KBM-7 (cell line): ENCODE measurements at regions not wholly inside any gene's neighbourhood (a gene's known extent, or its start where the extent isn't known, plus 50 kb on each side); places are given as distances from the start of the nearest gene placed in this dataset.
A peak's percentile ranks its signal among the peaks of the same experiment; 100 is the strongest.

Experiments used
- DNase-seq: peaks from one replicate; pipeline ENCODE4 v3.0.0-alpha.2; 2015
- in situ Hi-C: fragments of 300-500 bp; cut with MboI; formaldehyde crosslinking; loops from 2 replicates; pipeline ENCODE4 v1.14.3; 2020; ENCODE audit warnings: low sequenced_read_pairs, low pct_unique_long_range_greater_than_20kb, mixed read lengths

DNA sequence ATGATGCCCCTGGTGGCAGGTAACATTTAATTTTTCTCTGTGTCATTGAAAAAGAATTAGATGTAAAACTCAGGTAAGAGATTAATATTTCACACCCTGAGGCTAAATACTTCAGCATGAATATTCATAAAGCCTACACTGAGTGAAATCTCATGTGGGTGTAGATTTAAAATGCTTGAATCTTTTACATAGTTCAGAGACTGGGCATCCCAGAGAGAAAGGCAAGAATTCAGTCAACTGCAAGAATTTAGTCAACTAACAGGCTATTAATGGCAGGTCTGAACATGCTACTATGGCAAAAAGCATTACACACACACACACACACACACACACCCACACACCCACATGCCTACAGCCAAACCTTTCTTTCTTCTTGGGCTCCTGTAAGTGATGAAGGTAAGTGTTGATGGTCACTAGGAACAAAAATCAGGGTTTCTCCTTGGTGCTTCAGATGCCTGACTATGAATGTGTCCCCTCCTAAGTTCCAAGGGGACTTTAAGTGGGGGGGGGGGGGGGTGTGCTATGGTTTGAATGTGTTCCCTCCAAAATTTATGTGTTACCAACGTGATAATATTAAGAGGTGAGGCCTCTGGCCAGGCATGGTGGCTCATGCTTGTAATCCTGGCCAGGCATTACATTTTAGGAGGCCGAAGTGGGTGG lies 63.7 kb upstream of the PSMD7 start:
- in situ Hi-C loops = no loop called here
- DNase-seq = no peak

DNA sequence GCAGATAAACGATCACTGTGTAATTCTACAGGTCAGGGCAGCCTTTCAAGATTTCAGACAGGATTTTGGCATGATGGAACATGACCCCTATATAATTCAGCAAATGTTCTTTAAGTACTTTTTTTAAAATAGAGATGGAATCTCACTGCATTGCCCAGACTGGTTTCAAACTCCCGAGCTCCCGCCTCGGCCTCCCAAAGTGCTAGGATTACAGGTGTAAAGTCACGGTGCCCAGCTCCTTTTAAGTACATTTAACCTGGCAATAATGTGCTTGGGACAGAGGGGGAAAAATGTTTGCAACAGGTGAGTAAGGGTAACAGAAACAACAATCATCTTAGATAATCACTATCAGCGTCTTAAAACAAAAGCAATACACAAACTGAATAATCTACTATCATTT lies 66.5 kb upstream of the PSMD7 start:
- in situ Hi-C loops = no loop called here
- no peak for DNase-seq

DNA sequence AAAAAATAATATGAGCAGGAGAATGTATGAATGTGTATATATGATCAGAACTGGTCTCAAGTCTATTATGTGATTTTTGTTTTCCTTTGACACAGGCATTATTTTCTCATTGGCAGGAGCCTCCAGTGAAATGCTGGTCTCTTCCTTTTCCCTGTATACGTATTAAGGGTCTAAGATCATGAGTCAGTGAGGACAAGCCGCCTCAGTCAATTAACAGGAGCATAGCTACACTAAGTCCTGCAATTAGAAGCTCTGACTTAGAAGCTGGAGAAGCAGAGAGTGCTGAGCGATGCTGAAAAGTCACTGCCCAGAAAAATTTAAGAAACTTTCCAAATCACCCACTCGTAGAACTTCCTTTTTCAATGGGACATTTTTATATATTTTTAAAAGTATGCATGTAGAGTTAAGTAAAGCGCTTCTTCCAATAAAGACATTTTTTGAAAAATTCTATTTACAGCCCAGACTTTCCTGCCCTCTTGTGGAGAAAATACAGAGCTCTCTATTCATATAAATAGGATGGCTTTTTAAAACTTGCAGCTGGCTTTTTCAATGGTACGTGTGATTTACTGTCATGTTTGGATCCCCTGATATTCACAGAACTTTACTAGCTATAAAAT lies 70.2 kb upstream of the PSMD7 start:
- in situ Hi-C loops = no loop called here
- DNase-seq = peak; percentile 4

DNA sequence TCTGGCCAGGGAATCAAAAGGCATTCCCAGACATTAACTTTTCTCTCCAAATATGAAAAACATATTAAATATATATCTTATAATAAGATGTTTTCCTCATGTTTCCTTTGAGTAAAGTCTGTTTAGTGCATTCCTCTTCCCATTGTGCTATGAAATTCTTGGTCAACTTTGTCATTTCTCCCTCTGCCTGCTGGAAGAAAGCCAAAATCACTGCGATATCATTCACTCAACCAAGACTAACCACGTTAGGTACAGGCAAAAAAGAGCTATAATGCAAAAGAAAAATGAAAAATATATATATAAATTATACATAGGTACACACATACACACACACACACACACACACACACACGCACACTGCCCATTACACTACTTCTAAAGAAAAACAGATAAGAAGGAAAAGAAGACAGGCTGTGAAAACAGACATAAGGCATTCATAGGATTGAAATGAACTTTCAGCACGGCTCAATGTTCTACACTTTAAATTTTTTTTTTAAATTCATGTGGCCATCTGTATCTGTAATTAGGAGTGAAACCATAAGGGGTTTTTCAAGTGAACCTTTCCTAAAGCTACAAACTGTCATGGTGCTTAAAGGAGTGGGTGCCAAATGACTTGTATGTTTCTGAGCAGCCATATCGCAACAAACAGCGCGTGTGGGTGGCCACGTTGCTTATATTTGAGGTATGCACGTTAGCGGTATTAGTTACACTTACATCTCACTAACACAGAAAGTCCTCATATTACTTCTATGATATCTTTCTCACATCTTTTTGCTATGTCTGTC lies 71.6 kb upstream of the PSMD7 start:
- DNase-seq = no peak
- in situ Hi-C loops = no loop called here

DNA sequence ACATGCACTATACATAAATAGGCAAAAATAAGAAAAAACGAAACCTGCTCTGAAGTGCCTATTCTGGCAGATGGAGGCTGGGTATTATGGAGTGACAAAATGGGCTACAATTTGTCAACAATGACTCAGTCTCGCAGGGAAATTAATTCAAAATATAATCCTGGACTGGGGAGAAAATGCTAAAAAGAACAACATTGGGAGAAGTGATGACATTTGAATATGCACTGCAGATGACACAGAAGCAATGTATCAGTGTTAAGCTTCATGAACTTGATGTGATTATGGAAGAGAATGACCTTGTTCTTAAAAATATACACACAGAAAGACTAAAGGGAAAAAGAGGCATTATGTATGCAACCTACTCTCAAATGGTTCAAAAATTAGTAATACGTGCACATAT lies 74.8 kb upstream of the PSMD7 start:
- DNase-seq = no peak
- in situ Hi-C loops = no loop called here

DNA sequence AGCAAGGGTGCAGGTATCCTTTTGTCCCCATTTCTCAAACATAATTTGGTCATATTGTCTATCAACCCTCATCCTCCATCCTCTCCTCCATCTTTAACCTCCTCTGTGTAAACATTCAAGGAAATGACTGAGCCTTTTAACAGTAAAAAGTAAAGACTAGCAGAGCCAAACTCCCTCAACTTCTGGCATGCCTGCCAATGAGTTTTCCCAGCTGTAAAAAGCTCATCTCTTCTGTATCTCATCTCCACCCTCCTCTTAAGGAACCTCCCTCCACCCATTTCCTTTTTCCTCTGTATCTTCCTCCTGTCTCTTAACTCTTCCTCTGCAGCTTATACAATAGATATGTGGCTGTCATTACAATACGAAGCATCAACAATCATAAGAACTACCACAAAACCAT lies 76.9 kb upstream of the PSMD7 start:
- in situ Hi-C loops = no loop called here
- no peak for DNase-seq

DNA sequence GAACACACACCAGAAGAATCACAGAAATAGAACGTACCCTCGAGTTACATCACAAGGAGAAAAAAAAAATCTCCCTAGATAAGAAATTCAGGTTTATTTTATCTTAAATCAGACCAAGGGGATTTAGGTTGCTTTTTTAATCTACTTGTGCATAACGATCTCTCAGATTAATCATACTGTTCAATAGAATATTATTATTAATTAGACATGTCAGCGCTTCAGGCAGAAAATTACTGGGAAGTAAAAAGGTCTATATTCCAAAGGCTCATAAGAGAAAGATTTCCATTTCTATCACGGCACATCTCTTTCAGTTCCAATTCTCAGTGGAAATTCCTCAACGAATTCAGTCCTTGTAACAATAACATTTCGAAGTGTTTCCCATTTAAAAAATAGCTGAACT lies 77.7 kb upstream of the PSMD7 start:
- in situ Hi-C loops = no loop called here
- no peak for DNase-seq

DNA sequence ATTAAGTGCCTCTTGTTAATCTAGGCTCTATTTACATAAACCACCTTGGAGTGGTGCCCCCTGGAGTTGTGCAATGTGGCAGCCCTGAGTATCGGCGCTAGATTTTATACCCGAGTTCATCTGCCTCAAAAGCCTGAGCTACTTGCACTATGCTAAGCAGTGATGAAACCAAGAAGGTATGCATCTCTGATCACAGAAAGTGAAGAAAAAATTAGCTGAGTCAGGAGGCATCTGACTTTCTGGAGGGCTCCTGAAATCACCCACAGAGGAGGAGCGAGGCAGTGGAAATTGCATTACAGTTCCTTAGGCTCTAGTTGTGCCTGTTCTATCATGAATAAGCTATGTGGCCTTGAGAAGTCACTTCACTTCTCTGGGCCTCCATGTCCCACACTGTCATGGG lies 80.3 kb upstream of the PSMD7 start:
- in situ Hi-C loops = no loop called here
- DNase-seq = no peak

DNA sequence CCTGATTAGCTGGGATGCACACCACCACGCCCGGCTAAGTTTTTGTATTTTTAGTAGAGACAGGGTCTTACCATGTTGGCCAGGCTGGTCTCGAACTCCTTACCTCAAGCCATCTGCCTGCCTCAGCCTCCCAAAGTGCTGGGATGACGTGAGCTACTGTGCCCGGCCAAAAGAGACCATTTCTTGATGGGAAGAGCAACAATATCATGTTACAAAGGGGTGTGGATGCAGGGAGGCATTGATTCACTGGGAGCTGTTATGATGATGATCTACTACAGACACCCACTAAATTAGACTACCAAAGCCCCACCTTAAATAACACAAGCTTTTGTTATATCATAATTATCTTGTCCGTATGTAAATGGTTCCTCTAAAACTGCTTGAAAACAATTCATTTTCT lies 81.4 kb upstream of the PSMD7 start:
- no peak for DNase-seq
- in situ Hi-C loops = no loop called here

DNA sequence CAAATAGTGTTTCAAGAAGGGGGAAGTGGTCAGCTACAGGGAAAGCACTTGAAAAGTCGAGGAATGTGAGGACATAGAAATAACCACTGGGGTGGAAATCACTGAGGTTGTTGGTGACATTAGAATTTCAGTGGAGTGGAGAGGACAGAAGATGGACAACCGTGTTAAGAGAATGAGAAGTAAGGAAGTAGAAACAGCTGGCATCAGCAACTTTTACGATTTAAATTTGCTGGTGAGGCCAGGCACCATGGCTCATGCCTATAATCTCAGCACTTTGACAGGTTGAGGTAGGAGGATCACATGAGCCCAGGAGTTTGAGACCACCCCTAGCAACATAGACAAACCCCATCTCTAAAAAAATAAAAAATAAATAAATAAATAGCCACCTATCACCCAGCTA lies 83.2 kb upstream of the PSMD7 start:
- no peak for DNase-seq
- in situ Hi-C loops = no loop called here

DNA sequence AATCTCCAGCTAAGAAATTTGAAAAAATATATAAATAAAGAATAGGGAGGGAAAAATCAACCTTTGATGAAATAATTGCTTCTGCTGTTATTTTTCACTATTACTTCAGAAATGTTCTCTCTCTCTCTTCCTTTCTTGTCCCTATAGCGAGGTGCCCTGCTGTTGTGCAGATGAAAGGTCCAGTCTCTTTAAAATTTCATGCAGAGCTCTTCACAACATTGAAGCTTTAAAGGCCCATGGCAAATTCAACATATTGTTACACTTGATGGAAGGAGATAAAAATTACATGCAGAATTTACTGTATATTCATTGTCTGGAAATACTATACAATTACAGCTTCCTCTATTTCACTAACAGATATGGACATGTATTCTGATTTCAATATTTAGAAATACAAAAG lies 86.4 kb upstream of the PSMD7 start:
- DNase-seq = no peak
- in situ Hi-C loops = no loop called here

DNA sequence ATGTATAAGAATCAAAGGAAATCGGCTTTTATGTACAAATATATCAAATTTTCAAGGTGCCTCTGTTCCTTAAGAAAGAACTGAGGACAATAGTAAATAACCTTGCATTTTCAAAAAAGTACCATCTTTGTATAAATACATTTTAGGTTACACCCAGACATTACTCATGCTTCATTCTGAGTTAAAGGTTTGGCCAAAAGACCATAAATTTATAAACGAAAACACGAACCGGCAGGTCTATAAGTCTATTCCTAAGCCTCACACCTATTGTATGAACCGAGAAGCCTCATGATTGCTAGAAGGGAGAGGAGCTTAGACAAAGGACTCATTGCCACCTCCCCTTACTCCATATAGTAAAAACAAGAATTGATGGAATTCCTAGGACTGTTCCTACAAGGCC lies 94.6 kb upstream of the PSMD7 start:
- DNase-seq = no peak
- in situ Hi-C loops = no loop called here

DNA sequence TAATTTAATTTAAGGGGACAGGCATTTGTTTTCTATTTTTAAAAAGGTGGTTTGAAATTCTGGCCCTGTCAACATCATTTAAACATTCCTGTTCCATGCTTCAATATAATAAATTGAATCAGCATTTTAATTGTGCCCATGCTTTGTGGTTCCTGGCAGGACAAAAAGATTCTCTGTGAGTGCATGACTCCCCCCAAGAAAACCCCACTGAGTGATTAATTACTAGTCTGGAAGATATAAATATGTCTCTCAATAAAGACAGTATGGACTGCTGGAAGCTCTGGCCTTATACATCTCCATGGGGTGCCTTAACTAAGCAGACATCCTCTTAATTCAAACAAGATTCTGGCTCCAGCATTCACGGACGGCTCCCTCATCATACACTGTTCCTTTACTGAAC lies 95.0 kb upstream of the PSMD7 start:
- in situ Hi-C loops = no loop called here
- DNase-seq = no peak

DNA sequence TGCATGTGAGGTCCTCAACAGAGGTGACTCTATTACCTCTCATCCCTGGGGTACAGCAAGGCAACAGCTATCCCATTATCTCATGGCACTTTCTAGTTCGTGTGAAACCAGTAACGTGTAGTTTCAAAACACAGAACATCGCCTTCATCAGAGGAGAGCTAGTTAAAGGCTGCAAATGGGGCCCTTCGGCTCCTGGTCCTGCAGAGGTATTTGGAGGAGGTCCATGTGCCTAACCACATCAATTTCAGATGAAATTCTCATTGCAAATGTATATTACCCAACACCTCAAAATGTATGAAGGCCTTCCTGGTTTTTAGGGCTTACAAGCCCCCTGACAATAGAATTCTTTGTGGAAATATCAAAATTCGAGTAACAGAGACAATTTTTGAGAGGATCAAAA lies 95.7 kb upstream of the PSMD7 start:
- DNase-seq = no peak
- in situ Hi-C loops = no loop called here

DNA sequence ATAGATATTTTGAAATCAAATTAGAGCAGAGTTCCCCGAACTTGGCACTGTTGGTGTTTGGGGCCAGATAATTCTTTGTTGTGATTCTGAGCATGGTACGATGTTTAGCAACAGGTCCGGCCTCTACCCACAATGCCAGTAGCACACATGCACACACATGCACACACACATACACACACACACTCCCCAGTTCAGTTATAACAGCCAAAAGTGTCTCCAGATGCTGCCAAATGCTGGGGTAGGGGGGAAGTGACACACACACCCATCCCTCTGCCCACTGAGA lies 96.8 kb upstream of the PSMD7 start:
- DNase-seq = no peak
- in situ Hi-C loops = no loop called here

DNA sequence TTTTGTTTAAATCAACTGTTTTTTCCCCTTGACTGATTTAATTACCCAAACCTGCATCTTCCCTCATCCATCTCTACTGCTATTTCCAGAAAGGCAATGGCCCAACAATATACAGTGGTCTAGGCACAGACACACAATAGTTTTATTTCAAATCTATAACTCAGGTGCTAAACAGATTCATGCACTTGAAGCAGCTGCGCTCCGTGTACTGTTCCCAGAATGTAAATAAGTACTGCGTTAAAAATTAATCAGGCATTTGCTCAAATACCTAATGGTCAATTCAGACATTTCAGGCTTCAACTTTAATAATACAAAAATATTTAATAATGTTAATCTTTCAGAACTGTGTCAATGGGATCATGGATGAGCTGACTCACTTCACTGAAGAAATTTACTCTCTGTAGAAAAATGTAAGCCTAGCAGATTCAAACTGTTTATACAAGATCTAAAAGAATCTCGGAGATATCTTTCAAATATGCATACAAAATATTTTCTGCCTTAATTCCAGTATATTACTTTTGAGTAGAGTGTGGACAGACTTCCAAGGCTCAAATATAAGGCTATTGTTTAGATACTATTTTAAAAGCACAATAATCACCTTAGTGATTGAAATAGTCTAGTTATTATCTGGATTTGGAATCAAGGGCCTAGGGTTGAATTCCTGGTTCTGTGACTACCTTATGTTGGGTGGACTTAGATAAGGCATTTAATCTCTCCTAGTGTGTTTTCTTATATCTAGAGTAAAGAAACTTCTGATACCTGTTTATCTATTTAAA lies 97.4 kb upstream of the PSMD7 start:
- in situ Hi-C loops = no loop called here
- no peak for DNase-seq

DNA sequence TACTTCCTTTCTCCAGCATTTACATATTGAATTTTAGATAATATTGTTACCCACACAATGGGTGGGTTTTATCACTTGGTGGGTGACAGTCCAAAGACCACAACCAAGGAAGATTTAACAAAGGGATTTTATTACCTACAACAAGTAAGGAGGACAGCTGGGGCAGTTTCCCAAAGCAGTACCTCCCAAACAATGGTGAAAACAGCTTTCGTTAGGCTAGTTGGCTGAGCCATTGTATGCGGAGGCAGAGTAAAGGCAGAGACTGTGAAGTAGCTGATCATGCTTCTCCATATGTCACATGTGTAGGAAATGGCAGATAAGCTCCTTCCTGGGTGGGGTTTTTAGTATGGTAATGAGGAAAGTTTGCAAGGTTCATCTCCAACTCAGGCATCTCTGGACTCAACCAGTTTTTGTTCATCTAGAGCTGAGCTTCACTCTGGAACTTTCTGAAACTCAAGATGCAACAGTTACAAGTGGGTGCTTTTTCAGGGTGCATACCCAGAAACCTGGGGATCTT lies 104.3 kb upstream of the PSMD7 start:
- DNase-seq = no peak
- in situ Hi-C loops = no loop called here

DNA sequence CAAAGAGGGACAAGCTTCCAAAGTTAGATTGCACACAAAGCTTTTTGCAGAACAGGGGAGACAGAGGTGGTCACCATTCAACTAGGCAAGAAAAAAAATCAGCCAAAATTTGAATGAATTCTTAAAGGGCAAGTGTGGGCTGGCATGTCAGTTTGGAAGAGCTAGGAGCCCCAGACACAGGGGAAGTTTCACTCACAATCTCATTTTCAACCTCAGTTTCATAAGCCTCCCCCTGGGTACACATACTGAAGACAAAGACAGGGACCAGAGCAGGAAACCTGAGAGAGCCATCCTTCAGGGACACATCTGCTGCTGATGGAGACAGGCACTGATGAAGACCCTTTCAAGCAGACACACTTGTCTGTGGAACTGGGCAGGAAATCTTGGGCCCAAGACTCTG lies 106.3 kb upstream of the PSMD7 start:
- in situ Hi-C loops = no loop called here
- DNase-seq = no peak

DNA sequence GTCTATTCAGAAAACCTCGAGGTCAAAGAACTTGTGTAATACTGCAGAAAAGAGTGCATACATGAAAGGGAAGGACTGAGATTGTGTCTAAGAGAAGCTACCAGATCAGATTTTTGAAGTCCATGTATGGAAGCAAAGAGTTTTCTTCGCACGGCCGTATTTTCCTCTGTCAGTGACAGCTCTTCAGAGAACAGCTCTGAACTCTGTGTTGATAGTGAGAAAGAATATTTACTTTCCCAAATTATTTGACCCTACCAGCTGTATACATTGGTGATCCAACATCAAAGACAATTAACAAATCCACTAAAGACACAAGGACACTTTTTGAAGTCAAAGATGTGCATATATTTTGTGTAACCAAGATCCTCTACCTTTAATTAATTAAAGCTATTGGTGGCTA lies 107.8 kb upstream of the PSMD7 start:
- in situ Hi-C loops = no loop called here
- DNase-seq = no peak

DNA sequence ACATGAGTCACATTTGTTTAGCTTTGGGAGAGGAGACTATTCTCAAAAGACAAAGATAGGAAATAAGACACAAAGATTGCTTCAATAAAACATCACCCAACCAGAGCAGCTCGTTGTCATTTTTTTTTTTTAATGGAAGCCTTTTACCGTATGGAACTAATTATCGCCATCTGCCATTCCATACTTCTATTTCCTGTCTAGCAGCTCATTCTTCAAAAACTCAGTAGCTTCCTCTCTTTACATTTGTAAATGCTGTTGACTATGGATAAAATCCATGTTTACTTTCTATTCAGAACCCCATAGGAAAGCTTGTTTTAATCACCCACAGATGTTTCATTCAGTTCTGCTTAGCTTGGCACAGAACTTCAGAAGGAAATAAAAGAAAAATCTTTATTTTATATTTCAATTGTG lies 110.0 kb upstream of the PSMD7 start:
- DNase-seq = no peak
- in situ Hi-C loops = no loop called here
